ENCODE measurements at regions not wholly inside any gene's neighbourhood (a gene's known extent, or its start where the extent isn't known, plus 50 kb on each side); places are given as distances from the start of the nearest gene placed in this dataset.

GRCh38 chr6:71385111-71385822 is 96.7 kb downstream of the OGFRL1 start:
- Histone ChIP-seq H3K4me3 (replicated peaks in 1 of 2; ENCODE audit: low read depth in 1 of 2, low read length in 2 of 2) (no peak overlapping the region), H3K9ac (ENCODE audit: low read length) (no peak overlapping the region), H3K4me2 (ENCODE audit: low read length) (no peak overlapping the region), H3K36me3 (ENCODE audit: control insufficient read depth in 1 of 2, insufficient read depth in 2 of 2, low read length in 2 of 2) (no peaks in the 10 kb centered on the region), H3K9me3 (ENCODE audit: control insufficient read depth in 1 of 2, insufficient read depth in 1 of 2, low read depth in 1 of 2, low read length in 2 of 2) (no peaks in the 10 kb centered on the region), H2AFZ (ENCODE audit: low read depth, low read length, poor library complexity, severe bottlenecking) (no peak overlapping the region), H3K27me3 (ENCODE audit: insufficient read depth, low read length) (no peaks in the 10 kb centered on the region), H3K27ac (ENCODE audit: low read depth, low read length) (no peak overlapping the region), H3K4me1 (ENCODE audit: control insufficient read depth in 1 of 2, insufficient read depth in 2 of 2, low read length in 2 of 2) (no peaks in the 10 kb centered on the region; a peak in 1 of 4 replicates), H3K9me2 (ENCODE audit: insufficient read depth) (no peaks in the 10 kb centered on the region), H4K20me1 (ENCODE audit: insufficient read depth) (no peaks in the 10 kb centered on the region), H3K79me2 (ENCODE audit: insufficient read depth, low read length) (no peaks in the 10 kb centered on the region)
- no TSS peak for BruUV-seq (replicated peaks)
- intact Hi-C loops (cut with micrococcal nuclease) = no loop called here
- ChIA-PET POLR2A (no interaction called here), RAD21 (ENCODE audit: low non-redundant PET in 1 of 2, low total read pairs in 2 of 2, uncharacterized antibody in 2 of 2, unreplicated experiment in 2 of 2) (no interaction called here), CTCF (interaction anchor here (1.0 to 1.7 kb wide), 5 partner anchors 9 to 1027 kb away, joined by 3 to 14 read pairs (median 4); no protein-coding TSS in a partner anchor)
- no peak for ATAC-seq
- TF ChIP-seq EZH2phosphoT487 (IDR thresholded peaks at IDR 0.05; ENCODE audit: borderline replicate concordance) (no peak), RAD21 (IDR thresholded peaks at IDR 0.05; ENCODE audit: low read depth) (no peak), ATF3 (IDR thresholded peaks at IDR 0.05) (no peak)
- TF ChIP-seq, protein P1, sequence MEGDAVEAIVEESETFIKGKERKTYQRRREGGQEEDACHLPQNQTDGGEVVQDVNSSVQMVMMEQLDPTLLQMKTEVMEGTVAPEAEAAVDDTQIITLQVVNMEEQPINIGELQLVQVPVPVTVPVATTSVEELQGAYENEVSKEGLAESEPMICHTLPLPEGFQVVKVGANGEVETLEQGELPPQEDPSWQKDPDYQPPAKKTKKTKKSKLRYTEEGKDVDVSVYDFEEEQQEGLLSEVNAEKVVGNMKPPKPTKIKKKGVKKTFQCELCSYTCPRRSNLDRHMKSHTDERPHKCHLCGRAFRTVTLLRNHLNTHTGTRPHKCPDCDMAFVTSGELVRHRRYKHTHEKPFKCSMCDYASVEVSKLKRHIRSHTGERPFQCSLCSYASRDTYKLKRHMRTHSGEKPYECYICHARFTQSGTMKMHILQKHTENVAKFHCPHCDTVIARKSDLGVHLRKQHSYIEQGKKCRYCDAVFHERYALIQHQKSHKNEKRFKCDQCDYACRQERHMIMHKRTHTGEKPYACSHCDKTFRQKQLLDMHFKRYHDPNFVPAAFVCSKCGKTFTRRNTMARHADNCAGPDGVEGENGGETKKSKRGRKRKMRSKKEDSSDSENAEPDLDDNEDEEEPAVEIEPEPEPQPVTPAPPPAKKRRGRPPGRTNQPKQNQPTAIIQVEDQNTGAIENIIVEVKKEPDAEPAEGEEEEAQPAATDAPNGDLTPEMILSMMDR (IDR thresholded peaks at IDR 0.05 in 2 of 3, conservative IDR thresholded peaks at IDR 0.05 in 1 of 3; ENCODE audit: borderline replicate concordance in 1 of 3, insufficient read depth in 1 of 3, low read depth in 2 of 3, low read length in 2 of 3) = no peak
- DNase-seq (ENCODE audit: low read depth, low spot score) = no peak

GRCh38 chr6:71386215-71386614 is 97.6 kb downstream of the OGFRL1 start:
- ATAC-seq (no peak), DNase-seq (ENCODE audit: low read depth, low spot score) (no peak)
- Histone ChIP-seq H3K4me1 (ENCODE audit: control insufficient read depth in 1 of 2, insufficient read depth in 2 of 2, low read length in 2 of 2) (no peaks in the 10 kb centered on the region; a peak in 1 of 4 replicates), H3K4me3 (replicated peaks in 1 of 2; ENCODE audit: low read depth in 1 of 2, low read length in 2 of 2) (no peak overlapping the region), H3K9me2 (ENCODE audit: insufficient read depth) (no peaks in the 10 kb centered on the region), H3K27me3 (ENCODE audit: insufficient read depth, low read length) (no peaks in the 10 kb centered on the region), H4K20me1 (ENCODE audit: insufficient read depth) (no peaks in the 10 kb centered on the region), H3K9ac (ENCODE audit: low read length) (no peak overlapping the region), H3K36me3 (ENCODE audit: control insufficient read depth in 1 of 2, insufficient read depth in 2 of 2, low read length in 2 of 2) (no peaks in the 10 kb centered on the region), H2AFZ (ENCODE audit: low read depth, low read length, poor library complexity, severe bottlenecking) (no peak overlapping the region), H3K4me2 (ENCODE audit: low read length) (no peak overlapping the region), H3K79me2 (ENCODE audit: insufficient read depth, low read length) (no peaks in the 10 kb centered on the region), H3K27ac (ENCODE audit: low read depth, low read length) (no peak overlapping the region), H3K9me3 (ENCODE audit: control insufficient read depth in 1 of 2, insufficient read depth in 1 of 2, low read depth in 1 of 2, low read length in 2 of 2) (no peaks in the 10 kb centered on the region)
- CTCF ChIA-PET = interaction anchor here (1.0 kb wide), 1 partner anchor 96 kb away, joined by 4 read pairs; no protein-coding TSS in a partner anchor
- BruUV-seq (replicated peaks) = no TSS peak
- POLR2A ChIA-PET = no interaction called here
- no peak for TF ChIP-seq SP1 (IDR thresholded peaks at IDR 0.05; ENCODE audit: low read depth)
- TF ChIP-seq TCF7L2 (IDR thresholded peaks at IDR 0.05; ENCODE audit: borderline replicate concordance, extremely low read depth, insufficient read depth, insufficient read length) = no peak
- TF ChIP-seq JUND (IDR thresholded peaks at IDR 0.05) = no peak
- TF ChIP-seq ATF3 (IDR thresholded peaks at IDR 0.05) = no peak
- no peak for TF ChIP-seq EZH2phosphoT487 (IDR thresholded peaks at IDR 0.05; ENCODE audit: borderline replicate concordance)
- TF ChIP-seq ZFX (IDR thresholded peaks at IDR 0.05) = no peak
- TF ChIP-seq POLR2A (IDR thresholded peaks at IDR 0.05; ENCODE audit: borderline replicate concordance, extremely low read depth, insufficient read depth, insufficient read length) = no peak
- no peak for TF ChIP-seq CEBPB (IDR thresholded peaks at IDR 0.05; ENCODE audit: low read depth)
- no peak for TF ChIP-seq EGR1 (IDR thresholded peaks at IDR 0.05; ENCODE audit: low read depth)
- RAD21 ChIA-PET (ENCODE audit: low non-redundant PET in 1 of 2, low total read pairs in 2 of 2, uncharacterized antibody in 2 of 2, unreplicated experiment in 2 of 2) = no interaction called here
- intact Hi-C loops (cut with micrococcal nuclease) = no loop called here

Data from HCT116 (cell line).